Fibroblast of lung (primary cell): ENCODE measurements at regions not wholly inside any gene's neighbourhood (a gene's known extent, or its start where the extent isn't known, plus 50 kb on each side); places are given as distances from the start of the nearest gene placed in this dataset.

Experiments
- EZH2 ChIP-seq: IDR thresholded peaks from 2 replicates; pipeline ENCODE4 v1.5.1; 2012; ENCODE audit warnings: low read length, control low read depth, mild to moderate bottlenecking; ENCODE audit errors: missing control alignments
- TF ChIP-seq, protein P1 (sequence below), 2 donors: IDR thresholded peaks in 1 of 2; conservative IDR thresholded peaks in 1 of 2; 1 replicate in 1 of 2; 2 replicates in 1 of 2; pipeline ENCODE4 v1.5.1; 2011 to 2012; ENCODE audit warnings: low read length in 2 of 2, control low read depth in 1 of 2, inconsistent platforms in 1 of 2, low read depth in 1 of 2, mild to moderate bottlenecking in 1 of 2

DNA sequence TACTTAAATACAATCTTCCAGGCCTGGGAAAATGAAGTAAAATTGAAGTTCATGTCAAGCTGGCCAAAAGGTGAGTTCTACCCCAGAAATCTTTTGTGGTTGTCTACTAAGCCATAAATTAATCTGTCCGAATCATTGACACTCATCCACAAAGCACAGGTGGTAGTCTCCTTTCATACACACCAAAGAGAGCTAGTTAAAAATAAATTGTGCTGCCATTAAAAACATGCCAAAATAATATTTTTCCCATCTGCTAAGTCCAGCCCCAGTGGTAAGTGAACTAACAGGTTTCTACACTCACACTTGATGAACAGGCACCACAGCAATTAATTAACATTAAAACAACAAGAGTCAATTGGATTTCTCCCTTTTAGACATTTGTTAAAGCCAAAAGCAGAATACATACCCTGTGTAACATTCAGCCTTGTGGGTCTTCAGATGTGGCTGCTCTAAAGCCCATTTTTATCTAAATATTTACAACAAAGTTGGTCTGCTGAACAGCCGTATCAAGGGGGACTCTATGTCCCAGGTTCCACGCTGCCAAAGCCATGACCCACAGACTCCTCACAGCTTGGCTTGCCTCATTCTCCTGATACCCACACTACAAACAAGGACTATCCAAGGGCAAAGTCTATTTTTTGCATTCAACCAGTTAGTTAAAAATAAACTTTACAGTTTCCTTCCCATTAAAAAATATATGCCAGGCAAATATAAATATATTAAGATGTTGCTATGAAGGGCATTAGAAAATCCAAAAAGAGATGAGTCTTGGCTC is 490.4 kb downstream of the BMP2 start:
- TF ChIP-seq, protein P1, sequence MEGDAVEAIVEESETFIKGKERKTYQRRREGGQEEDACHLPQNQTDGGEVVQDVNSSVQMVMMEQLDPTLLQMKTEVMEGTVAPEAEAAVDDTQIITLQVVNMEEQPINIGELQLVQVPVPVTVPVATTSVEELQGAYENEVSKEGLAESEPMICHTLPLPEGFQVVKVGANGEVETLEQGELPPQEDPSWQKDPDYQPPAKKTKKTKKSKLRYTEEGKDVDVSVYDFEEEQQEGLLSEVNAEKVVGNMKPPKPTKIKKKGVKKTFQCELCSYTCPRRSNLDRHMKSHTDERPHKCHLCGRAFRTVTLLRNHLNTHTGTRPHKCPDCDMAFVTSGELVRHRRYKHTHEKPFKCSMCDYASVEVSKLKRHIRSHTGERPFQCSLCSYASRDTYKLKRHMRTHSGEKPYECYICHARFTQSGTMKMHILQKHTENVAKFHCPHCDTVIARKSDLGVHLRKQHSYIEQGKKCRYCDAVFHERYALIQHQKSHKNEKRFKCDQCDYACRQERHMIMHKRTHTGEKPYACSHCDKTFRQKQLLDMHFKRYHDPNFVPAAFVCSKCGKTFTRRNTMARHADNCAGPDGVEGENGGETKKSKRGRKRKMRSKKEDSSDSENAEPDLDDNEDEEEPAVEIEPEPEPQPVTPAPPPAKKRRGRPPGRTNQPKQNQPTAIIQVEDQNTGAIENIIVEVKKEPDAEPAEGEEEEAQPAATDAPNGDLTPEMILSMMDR (conservative IDR thresholded peaks at IDR 0.05 in 1 of 2, IDR thresholded peaks at IDR 0.05 in 1 of 2; ENCODE audit: low read depth in 1 of 2, low read length in 2 of 2) = no peak
- no peak for TF ChIP-seq EZH2
